Aorta (tissue), 5 donors: ENCODE measurements at regions not wholly inside any gene's neighbourhood (a gene's known extent, or its start where the extent isn't known, plus 50 kb on each side); places are given as distances from the start of the nearest gene placed in this dataset.

ENCODE experiments used
- ATAC-seq: fragments of 200-7000 bp; cut with Tn5 transposase; one replicate; pipeline ENCODE4 v1.9.1; 2022; ENCODE audit warnings: moderate library complexity; ENCODE audit not compliant: low FRiP score
- DNase-seq, 2 donors: peaks; one replicate each; pipeline ENCODE4 v3.0.0-alpha.2; 2020
- H3K27ac ChIP-seq, 2 donors: one replicate each; pipeline ENCODE4 v1.5.1; 2013; ENCODE audit warnings: low read length in 2 of 2, mild to moderate bottlenecking in 2 of 2, moderate library complexity in 2 of 2, control low read depth in 1 of 2, inconsistent platforms in 1 of 2, low read depth in 1 of 2
- H3K27me3 ChIP-seq, 2 donors: one replicate each; pipeline ENCODE4 v1.6.1; 2013; ENCODE audit warnings: control low read depth in 1 of 2, low read length in 1 of 2, mild to moderate bottlenecking in 1 of 2, moderate library complexity in 1 of 2; ENCODE audit not compliant: insufficient read depth in 2 of 2, control insufficient read depth in 1 of 2
- H3K36me3 ChIP-seq, 2 donors: one replicate each; pipeline ENCODE4 v1.6.1; 2013; ENCODE audit warnings: control low read depth in 1 of 2, low read length in 1 of 2, mild to moderate bottlenecking in 1 of 2; ENCODE audit not compliant: insufficient read depth in 2 of 2, control insufficient read depth in 1 of 2
- H3K4me1 ChIP-seq, 2 donors: one replicate each; pipeline ENCODE4 v1.6.1; 2013; ENCODE audit warnings: low read length in 2 of 2, control low read depth in 1 of 2, mild to moderate bottlenecking in 1 of 2, moderate library complexity in 1 of 2; ENCODE audit not compliant: insufficient read depth in 2 of 2, control insufficient read depth in 1 of 2
- H3K4me3 ChIP-seq, 2 donors: one replicate each; pipeline ENCODE4 v1.5.1; 2013; ENCODE audit warnings: low read length in 2 of 2, control low read depth in 1 of 2, mild to moderate bottlenecking in 1 of 2
- H3K9me3 ChIP-seq: one replicate; pipeline ENCODE4 v1.6.1; 2013; ENCODE audit warnings: mild to moderate bottlenecking, low read length; ENCODE audit not compliant: control insufficient read depth
- WGBS, 2 donors: extraction: QIAGEN DNeasy Blood & Tissue Kit; methylation state at CpG; one replicate each; pipeline ENCODE4 v1.1.7; 2013; 5-methylcytosine and 5-hydroxymethylcytosine counted together
- intact Hi-C, 2 donors: fragments of 100-400 bp; cut with DNase I; formaldehyde crosslinking; loops; one replicate each; pipeline versions ENCODE4 v1.14.2 to v1.15.0; 2022
- donor health status: healthy with polysubstance abuse.
- donor health status: Bipolar disorder and iron deficiency.
- donor health status: DM: no; HTN: no; CAD: no.
- donor health status: DM: no; HTN: no; CAD: no.
- donor health status: DM: yes; HTN: yes; CAD: no.

GRCh38 chr6:43977404-43978111 is 149.7 kb downstream of the MRPL14 start:
- peak; percentile 42 to 45 for DNase-seq
- intact Hi-C loops = no loop called here
- whole genome bisulfite sequencing, 2 donors = 83 to 84% methylated on average over 10 of the region's 10 CpGs
- H3K27ac ChIP-seq = no peak overlapping the region
- H3K4me3 ChIP-seq = no peak overlapping the region
- no peaks in the 10 kb centered on the region for H3K9me3 ChIP-seq
- no peaks in the 10 kb centered on the region for H3K36me3 ChIP-seq
- ATAC-seq = no peak
- no peaks in the 10 kb centered on the region for H3K27me3 ChIP-seq
- H3K4me1 ChIP-seq = no peaks in the 10 kb centered on the region

- DNase-seq = no peak
- no peaks in the 10 kb centered on the region for H3K4me1 ChIP-seq
- H3K27ac ChIP-seq = no peak overlapping the region
- no peaks in the 10 kb centered on the region for H3K36me3 ChIP-seq
- 80 to 81% methylated on average over 5 of the region's 5 CpGs for WGBS, 2 donors
- intact Hi-C loops = no loop called here
- ATAC-seq = no peak
- H3K27me3 ChIP-seq = no peaks in the 10 kb centered on the region
- H3K9me3 ChIP-seq = no peaks in the 10 kb centered on the region
- H3K4me3 ChIP-seq = no peak overlapping the region
These were observed 150.4 kb downstream of the MRPL14 start for GRCh38 chr6:43976706-43977403.

DNA sequence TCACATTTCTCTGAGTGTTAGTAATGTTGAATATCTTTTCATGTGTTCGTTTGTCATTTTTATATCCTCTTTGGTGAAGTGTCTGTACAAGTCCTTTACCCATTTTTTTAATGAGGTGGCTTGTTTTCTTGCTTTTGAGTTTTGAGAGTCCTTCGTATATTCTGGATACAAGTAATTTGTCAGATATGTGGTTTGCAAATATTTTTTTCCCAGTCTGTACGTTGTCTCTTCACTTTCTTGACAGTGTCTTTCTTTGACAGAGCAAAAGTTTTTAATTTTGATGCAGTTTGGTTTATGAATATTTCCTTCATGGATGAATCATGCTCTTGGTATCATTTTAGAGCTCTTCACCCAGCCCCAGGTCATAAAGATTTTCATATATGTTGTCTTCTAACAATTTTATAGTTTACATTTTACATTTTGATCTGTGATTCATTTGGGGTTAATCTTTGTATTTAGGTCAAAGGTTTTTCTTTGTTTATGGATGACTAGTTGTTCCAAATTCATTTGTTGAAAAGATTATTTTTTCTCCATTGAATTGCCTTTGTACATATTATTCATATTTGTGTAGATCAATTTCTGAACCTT is 152.5 kb downstream of the MRPL14 start:
- H3K9me3 ChIP-seq = no peaks in the 10 kb centered on the region
- no peaks in the 10 kb centered on the region for H3K36me3 ChIP-seq
- no peak overlapping the region for H3K27ac ChIP-seq
- no peak overlapping the region for H3K4me3 ChIP-seq
- no peak for ATAC-seq
- no peaks in the 10 kb centered on the region for H3K4me1 ChIP-seq
- WGBS, 2 donors = 90 to 92% methylated on average over 3 of the region's 3 CpGs
- no peaks in the 10 kb centered on the region for H3K27me3 ChIP-seq
- DNase-seq = no peak
- intact Hi-C loops = no loop called here

GRCh38 chr6:43973357-43973756 is 153.9 kb downstream of the MRPL14 start:
- Histone ChIP-seq H3K9me3 (no peaks in the 10 kb centered on the region), H3K36me3 (no peaks in the 10 kb centered on the region), H3K4me1 (no peaks in the 10 kb centered on the region), H3K27me3 (no peaks in the 10 kb centered on the region), H3K4me3 (no peak overlapping the region), H3K27ac (peak overlapping the region in 1 of 2 donors; percentile 42)
- 60 to 65% methylated on average over 4 of the region's 4 CpGs for WGBS, 2 donors
- DNase-seq = peak in 1 of 2 donors; percentile 24
- peak; percentile 4 for ATAC-seq
- intact Hi-C loops = no loop called here

DNA sequence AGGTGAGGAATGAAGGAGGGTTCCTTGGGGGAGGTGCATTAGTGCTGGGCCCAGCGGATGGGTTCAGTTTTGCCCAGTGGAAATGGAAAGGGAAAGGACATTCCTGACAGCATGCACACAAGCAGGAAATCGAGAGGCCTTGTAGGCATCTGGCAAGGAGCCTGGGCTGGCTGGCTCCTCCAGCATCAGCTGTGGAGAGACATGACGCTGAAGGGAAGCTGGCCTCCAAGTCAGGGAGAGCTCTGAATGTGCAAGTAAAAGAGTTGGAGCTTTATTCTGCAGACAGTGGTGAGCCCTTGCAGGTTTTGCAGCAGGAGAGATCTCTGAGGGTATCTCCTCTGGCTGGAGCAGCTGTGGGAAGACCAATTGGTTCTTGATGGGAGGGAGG is 154.3 kb downstream of the MRPL14 start:
- DNase-seq (peak; percentile 92 to 94), ATAC-seq (peak; percentile 84)
- WGBS, 2 donors = 4 to 6% methylated on average over 3 of the region's 3 CpGs
- Histone ChIP-seq H3K27me3 (no peaks in the 10 kb centered on the region), H3K9me3 (no peaks in the 10 kb centered on the region), H3K36me3 (no peaks in the 10 kb centered on the region), H3K27ac (peak overlapping the region; percentile 17 to 85), H3K4me1 (no peaks in the 10 kb centered on the region), H3K4me3 (no peak overlapping the region)
- intact Hi-C loops = no loop called here

GRCh38 chr6:43972179-43972912 is 154.9 kb downstream of the MRPL14 start:
- peak overlapping the region; percentile 17 to 85 for H3K27ac ChIP-seq
- intact Hi-C loops = no loop called here
- 31 to 45% methylated on average over 5 to 6 of the region's 6 CpGs for WGBS, 2 donors
- H3K36me3 ChIP-seq = no peaks in the 10 kb centered on the region
- DNase-seq = peak; percentile 69 to 72
- H3K9me3 ChIP-seq = no peaks in the 10 kb centered on the region
- no peaks in the 10 kb centered on the region for H3K4me1 ChIP-seq
- H3K27me3 ChIP-seq = no peaks in the 10 kb centered on the region
- ATAC-seq = peak; percentile 36
- no peak overlapping the region for H3K4me3 ChIP-seq

DNA sequence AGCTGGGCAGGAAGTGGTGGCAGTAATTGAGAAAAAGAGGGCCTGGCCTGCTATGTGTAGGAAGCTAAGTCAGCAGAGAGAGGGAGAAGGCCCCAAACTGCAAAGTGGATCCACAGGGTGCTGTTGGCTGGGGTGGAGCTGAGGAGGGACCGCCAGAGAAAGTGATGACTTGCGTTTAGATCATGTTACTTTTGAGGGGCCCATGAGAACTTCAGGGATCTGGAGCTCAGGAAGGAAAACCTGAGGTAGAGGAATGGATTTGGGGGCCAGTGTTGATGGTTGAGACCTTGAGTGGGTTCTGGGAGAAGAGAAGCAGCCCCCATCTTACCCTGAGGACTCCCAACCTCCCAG is 155.5 kb downstream of the MRPL14 start:
- ATAC-seq = no peak
- no peaks in the 10 kb centered on the region for H3K4me1 ChIP-seq
- WGBS, 2 donors = 95 to 98% methylated on average over 2 of the region's 2 CpGs
- H3K36me3 ChIP-seq = no peaks in the 10 kb centered on the region
- no peak overlapping the region for H3K4me3 ChIP-seq
- intact Hi-C loops = no loop called here
- H3K27ac ChIP-seq = peak overlapping the region in 1 of 2 donors; percentile 85
- no peaks in the 10 kb centered on the region for H3K9me3 ChIP-seq
- H3K27me3 ChIP-seq = no peaks in the 10 kb centered on the region
- no peak for DNase-seq

- no peak overlapping the region for H3K4me3 ChIP-seq
- no peaks in the 10 kb centered on the region for H3K27me3 ChIP-seq
- H3K9me3 ChIP-seq = no peaks in the 10 kb centered on the region
- no peaks in the 10 kb centered on the region for H3K4me1 ChIP-seq
- intact Hi-C loops = no loop called here
- no peaks in the 10 kb centered on the region for H3K36me3 ChIP-seq
- WGBS, 2 donors = 59 to 66% methylated on average over 8 of the region's 8 CpGs
- ATAC-seq (no peak), DNase-seq (peak in 1 of 2 donors; percentile 78)
- no peak overlapping the region for H3K27ac ChIP-seq
These were observed 156.1 kb downstream of the MRPL14 start for GRCh38 chr6:43970913-43971775.
